Peyer's patch (tissue), 4 donors: ENCODE measurements at regions not wholly inside any gene's neighbourhood (a gene's known extent, or its start where the extent isn't known, plus 50 kb on each side); places are given as distances from the start of the nearest gene placed in this dataset.

Experiments used
- POLR2A ChIP-seq, 2 donors: fragments of 450-650 bp; IDR thresholded peaks; one replicate each; pipeline ENCODE4 v1.5.1; 2017; ENCODE audit warnings: antibody characterized with exemption in 2 of 2, mild to moderate bottlenecking in 2 of 2, moderate library complexity in 2 of 2
- TF ChIP-seq, protein P1 (sequence below), 6 experiments: fragments of 450-650 bp in 4 of 6; fragments of 200-600 bp in 2 of 6; sonication (generic) in 1 of 6; IDR thresholded peaks; one replicate each; pipeline ENCODE4 v1.5.1; 2017 to 2019; ENCODE audit warnings: antibody characterized with exemption in 6 of 6, mild to moderate bottlenecking in 3 of 6, moderate library complexity in 1 of 6

DNA sequence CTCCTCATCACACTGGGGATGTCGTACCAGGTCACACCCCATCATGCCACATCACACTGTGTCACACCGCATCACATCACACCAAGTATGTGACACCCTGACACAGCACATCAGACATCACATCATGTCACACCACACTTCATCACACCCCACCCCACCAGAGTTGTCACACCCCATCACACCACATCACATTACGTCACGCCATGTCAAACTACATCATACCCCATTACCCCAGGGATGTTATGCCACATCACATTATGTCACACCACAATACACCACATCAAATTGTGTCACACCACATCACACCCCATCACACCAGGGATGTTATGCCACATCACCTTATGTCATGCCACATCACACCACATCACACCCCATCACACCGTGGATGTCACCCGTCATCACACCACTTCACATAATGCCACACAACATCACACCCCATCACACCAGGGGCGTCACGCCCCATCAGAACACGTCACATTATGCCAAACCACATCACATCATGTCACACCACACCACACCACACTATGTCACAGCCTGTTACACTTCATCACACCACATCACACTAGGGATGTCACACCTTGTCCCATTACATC is 133.6 kb downstream of the TMEM121 start:
- TF ChIP-seq, protein P1, sequence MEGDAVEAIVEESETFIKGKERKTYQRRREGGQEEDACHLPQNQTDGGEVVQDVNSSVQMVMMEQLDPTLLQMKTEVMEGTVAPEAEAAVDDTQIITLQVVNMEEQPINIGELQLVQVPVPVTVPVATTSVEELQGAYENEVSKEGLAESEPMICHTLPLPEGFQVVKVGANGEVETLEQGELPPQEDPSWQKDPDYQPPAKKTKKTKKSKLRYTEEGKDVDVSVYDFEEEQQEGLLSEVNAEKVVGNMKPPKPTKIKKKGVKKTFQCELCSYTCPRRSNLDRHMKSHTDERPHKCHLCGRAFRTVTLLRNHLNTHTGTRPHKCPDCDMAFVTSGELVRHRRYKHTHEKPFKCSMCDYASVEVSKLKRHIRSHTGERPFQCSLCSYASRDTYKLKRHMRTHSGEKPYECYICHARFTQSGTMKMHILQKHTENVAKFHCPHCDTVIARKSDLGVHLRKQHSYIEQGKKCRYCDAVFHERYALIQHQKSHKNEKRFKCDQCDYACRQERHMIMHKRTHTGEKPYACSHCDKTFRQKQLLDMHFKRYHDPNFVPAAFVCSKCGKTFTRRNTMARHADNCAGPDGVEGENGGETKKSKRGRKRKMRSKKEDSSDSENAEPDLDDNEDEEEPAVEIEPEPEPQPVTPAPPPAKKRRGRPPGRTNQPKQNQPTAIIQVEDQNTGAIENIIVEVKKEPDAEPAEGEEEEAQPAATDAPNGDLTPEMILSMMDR (IDR thresholded peaks at IDR 0.05), result no peak
- no peak for TF ChIP-seq POLR2A (IDR thresholded peaks at IDR 0.05)
